ENCODE measurements at regions not wholly inside any gene's neighbourhood (a gene's known extent, or its start where the extent isn't known, plus 50 kb on each side); places are given as distances from the start of the nearest gene placed in this dataset.

DNA sequence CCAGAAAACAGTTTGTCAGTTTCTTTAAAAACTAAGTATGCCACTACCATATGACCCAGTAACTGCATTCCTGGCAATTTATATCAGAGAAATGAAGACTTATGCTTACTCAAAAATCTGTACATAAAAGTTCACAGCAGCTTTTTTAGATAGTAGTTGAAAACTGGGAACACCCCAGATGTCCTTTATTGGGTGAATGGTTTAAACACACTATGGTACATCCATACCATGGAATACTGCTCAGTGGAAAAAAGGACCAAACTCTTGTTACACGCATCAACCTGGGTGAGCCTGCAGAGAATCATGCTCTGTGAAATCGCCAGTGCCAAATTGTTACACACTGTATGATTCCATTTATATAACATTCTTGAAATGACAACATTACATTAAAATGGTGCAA is 127.6 kb upstream of the RET start:
- no peak for DNase-seq (ENCODE audit: low read depth in 4 of 6, low spot score in 6 of 6)
- no peak overlapping the region for H3K27ac ChIP-seq (ENCODE audit: low read depth, low read length)
- H3K27me3 ChIP-seq (ENCODE audit: control insufficient read depth, insufficient read depth, low read length), result peaks cover 18% of the 10 kb centered on the region
- H3K4me3 ChIP-seq (ENCODE audit: low read depth, low read length), result no peak overlapping the region
- no peaks in the 10 kb centered on the region for H3K36me3 ChIP-seq (ENCODE audit: control insufficient read depth, insufficient read depth, low read length)
- H3K4me1 ChIP-seq (ENCODE audit: control insufficient read depth, insufficient read depth, low read length), result peaks cover 17% of the 10 kb centered on the region
- no CpG with 5 or more reads among the region's 2 CpGs for WGBS (ENCODE audit: insufficient coverage)
- no peaks in the 10 kb centered on the region for H3K9me3 ChIP-seq (ENCODE audit: control insufficient read depth, insufficient read depth, low read length)

DNA sequence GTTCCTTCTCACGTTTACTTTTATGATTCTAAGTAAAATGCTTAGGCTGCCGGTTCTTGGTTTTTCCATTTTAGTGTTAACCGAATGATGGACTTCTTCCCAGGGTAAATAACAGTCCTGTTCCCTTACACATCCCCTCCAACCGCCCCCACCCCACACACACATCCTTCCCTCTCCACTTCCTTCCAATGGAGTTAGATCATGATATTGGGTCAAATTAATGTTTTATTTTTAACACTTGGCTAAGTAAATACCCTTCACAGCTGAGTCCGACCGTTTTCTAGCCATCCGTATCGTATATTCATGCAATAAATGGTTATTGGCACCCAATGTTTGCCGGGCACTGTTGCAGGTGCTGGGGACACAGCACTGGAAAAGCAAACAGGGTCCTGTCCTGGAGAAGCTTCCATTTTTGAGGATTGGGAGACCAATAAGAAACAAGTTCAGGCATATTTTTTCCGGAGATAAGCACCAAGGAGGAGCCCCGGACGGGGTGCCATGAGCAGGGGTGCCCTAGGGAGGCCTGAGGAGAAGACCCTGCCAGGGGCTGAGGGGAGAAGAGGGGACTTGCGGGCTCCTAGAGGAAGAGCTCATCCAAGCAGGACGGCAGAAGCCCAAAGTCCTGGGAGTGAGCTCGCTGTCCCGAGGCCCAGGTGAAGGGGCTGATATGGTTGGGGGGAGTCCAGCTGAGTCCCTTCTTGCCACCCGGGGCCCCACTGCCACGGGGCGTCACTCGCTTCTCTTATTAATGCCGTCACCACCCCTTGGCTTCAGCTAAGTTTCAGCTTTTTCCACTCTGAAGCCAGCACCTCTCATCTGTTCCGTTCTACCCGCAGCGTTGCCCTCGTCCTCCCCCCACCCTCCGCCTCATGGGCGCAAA is 126.0 kb upstream of the RET start:
- H3K27me3 ChIP-seq (ENCODE audit: control insufficient read depth, insufficient read depth, low read length), result peaks cover 18% of the 10 kb centered on the region
- no peaks in the 10 kb centered on the region for H3K36me3 ChIP-seq (ENCODE audit: control insufficient read depth, insufficient read depth, low read length)
- WGBS (ENCODE audit: insufficient coverage), result 59% methylated on average over 17 of the region's 27 CpGs
- peaks cover 17% of the 10 kb centered on the region for H3K4me1 ChIP-seq (ENCODE audit: control insufficient read depth, insufficient read depth, low read length)
- no peaks in the 10 kb centered on the region for H3K9me3 ChIP-seq (ENCODE audit: control insufficient read depth, insufficient read depth, low read length)
- no peak overlapping the region for H3K4me3 ChIP-seq (ENCODE audit: low read depth, low read length)
- no peak for DNase-seq (ENCODE audit: low read depth in 4 of 6, low spot score in 6 of 6)
- no peak overlapping the region for H3K27ac ChIP-seq (ENCODE audit: low read depth, low read length)

GRCh38 chr10:42951486-42952251 is 125.2 kb upstream of the RET start:
- no peaks in the 10 kb centered on the region for H3K9me3 ChIP-seq (ENCODE audit: control insufficient read depth, insufficient read depth, low read length)
- DNase-seq (ENCODE audit: low read depth in 4 of 6, low spot score in 6 of 6), result peak in 2 of 6 donors; percentile 26 to 38
- no peak overlapping the region for H3K4me3 ChIP-seq (ENCODE audit: low read depth, low read length)
- WGBS (ENCODE audit: insufficient coverage), result 5% methylated on average over 39 of the region's 39 CpGs
- H3K27ac ChIP-seq (ENCODE audit: low read depth, low read length), result no peak overlapping the region
- peaks cover 17% of the 10 kb centered on the region for H3K4me1 ChIP-seq (ENCODE audit: control insufficient read depth, insufficient read depth, low read length)
- H3K27me3 ChIP-seq (ENCODE audit: control insufficient read depth, insufficient read depth, low read length), result peaks cover 18% of the 10 kb centered on the region
- no peaks in the 10 kb centered on the region for H3K36me3 ChIP-seq (ENCODE audit: control insufficient read depth, insufficient read depth, low read length)

- Histone ChIP-seq H3K4me3 (ENCODE audit: low read depth, low read length) (no peak overlapping the region), H3K9me3 (ENCODE audit: control insufficient read depth, insufficient read depth, low read length) (no peaks in the 10 kb centered on the region), H3K27ac (ENCODE audit: low read depth, low read length) (no peak overlapping the region), H3K27me3 (ENCODE audit: control insufficient read depth, insufficient read depth, low read length) (peaks cover 18% of the 10 kb centered on the region), H3K36me3 (ENCODE audit: control insufficient read depth, insufficient read depth, low read length) (no peaks in the 10 kb centered on the region), H3K4me1 (ENCODE audit: control insufficient read depth, insufficient read depth, low read length) (peaks cover 17% of the 10 kb centered on the region)
- no peak for DNase-seq (ENCODE audit: low read depth in 4 of 6, low spot score in 6 of 6)
- 17% methylated on average over 12 of the region's 14 CpGs for WGBS (ENCODE audit: insufficient coverage)
These were observed 124.5 kb upstream of the RET start for GRCh38 chr10:42952349-42952748.

DNA sequence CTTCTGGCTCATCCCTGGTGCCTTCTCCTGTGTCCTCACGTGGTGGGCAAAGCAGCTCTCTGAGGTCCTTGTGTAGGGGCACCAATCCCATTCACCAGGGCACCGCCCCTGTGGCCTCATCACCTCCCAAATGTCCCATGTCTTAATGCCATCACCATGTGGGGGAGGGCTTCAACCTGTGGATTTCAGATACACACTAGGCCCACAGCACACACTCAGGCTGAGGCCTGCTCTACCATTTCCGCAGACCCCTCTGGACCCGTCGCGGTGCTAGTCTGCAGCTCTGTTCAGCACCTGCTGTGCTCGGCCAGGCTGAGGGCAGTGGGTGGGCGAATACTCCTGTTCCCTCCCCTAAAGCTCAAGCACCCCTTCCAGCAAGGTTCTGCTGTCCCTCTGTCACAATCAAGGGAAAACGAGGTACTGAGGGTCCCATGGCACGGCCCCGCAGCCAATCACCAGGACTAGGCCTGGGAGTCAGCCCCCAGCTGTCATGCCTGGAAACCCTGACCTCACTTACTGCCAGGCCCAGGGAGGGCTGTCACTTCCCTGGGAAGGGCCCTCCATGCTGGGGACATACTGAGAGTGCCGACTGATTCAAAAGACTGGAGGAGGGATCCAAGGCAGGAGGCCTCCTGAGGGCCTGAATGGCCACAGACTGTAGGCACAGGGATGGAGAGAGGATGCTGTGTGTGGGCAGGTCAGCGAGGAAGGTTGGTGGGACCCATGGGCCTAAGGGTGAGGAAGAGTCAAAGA is 123.8 kb upstream of the RET start:
- Histone ChIP-seq H3K27me3 (ENCODE audit: control insufficient read depth, insufficient read depth, low read length) (peaks cover 18% of the 10 kb centered on the region), H3K9me3 (ENCODE audit: control insufficient read depth, insufficient read depth, low read length) (no peaks in the 10 kb centered on the region), H3K4me3 (ENCODE audit: low read depth, low read length) (no peak overlapping the region), H3K27ac (ENCODE audit: low read depth, low read length) (no peak overlapping the region), H3K4me1 (ENCODE audit: control insufficient read depth, insufficient read depth, low read length) (peaks cover 17% of the 10 kb centered on the region), H3K36me3 (ENCODE audit: control insufficient read depth, insufficient read depth, low read length) (no peaks in the 10 kb centered on the region)
- no peak for DNase-seq (ENCODE audit: low read depth in 4 of 6, low spot score in 6 of 6)
- WGBS (ENCODE audit: insufficient coverage), result 77% methylated on average over 12 of the region's 13 CpGs

- H3K36me3 ChIP-seq (ENCODE audit: control insufficient read depth, insufficient read depth, low read length), result no peaks in the 10 kb centered on the region
- WGBS (ENCODE audit: insufficient coverage), result 92% methylated on average over 18 of the region's 20 CpGs
- DNase-seq (ENCODE audit: low read depth in 4 of 6, low spot score in 6 of 6), result no peak
- H3K27me3 ChIP-seq (ENCODE audit: control insufficient read depth, insufficient read depth, low read length), result peaks cover 18% of the 10 kb centered on the region
- peaks cover 17% of the 10 kb centered on the region for H3K4me1 ChIP-seq (ENCODE audit: control insufficient read depth, insufficient read depth, low read length)
- no peak overlapping the region for H3K27ac ChIP-seq (ENCODE audit: low read depth, low read length)
- no peaks in the 10 kb centered on the region for H3K9me3 ChIP-seq (ENCODE audit: control insufficient read depth, insufficient read depth, low read length)
- no peak overlapping the region for H3K4me3 ChIP-seq (ENCODE audit: low read depth, low read length)
These were observed 122.9 kb upstream of the RET start for GRCh38 chr10:42953684-42954674.

- no peak for DNase-seq (ENCODE audit: low read depth in 4 of 6, low spot score in 6 of 6)
- WGBS (ENCODE audit: insufficient coverage), result 85% methylated on average over 4 of the region's 4 CpGs
- H3K4me3 ChIP-seq (ENCODE audit: low read depth, low read length), result no peak overlapping the region
- H3K9me3 ChIP-seq (ENCODE audit: control insufficient read depth, insufficient read depth, low read length), result no peaks in the 10 kb centered on the region
- peaks cover 18% of the 10 kb centered on the region for H3K27me3 ChIP-seq (ENCODE audit: control insufficient read depth, insufficient read depth, low read length)
- H3K36me3 ChIP-seq (ENCODE audit: control insufficient read depth, insufficient read depth, low read length), result no peaks in the 10 kb centered on the region
- peaks cover 17% of the 10 kb centered on the region for H3K4me1 ChIP-seq (ENCODE audit: control insufficient read depth, insufficient read depth, low read length)
- H3K27ac ChIP-seq (ENCODE audit: low read depth, low read length), result no peak overlapping the region
These were observed 121.9 kb upstream of the RET start for GRCh38 chr10:42954766-42955492.

GRCh38 chr10:42955493-42955889 is 121.4 kb upstream of the RET start:
- 86% methylated on average over 3 of the region's 3 CpGs for WGBS (ENCODE audit: insufficient coverage)
- Histone ChIP-seq H3K36me3 (ENCODE audit: control insufficient read depth, insufficient read depth, low read length) (no peaks in the 10 kb centered on the region), H3K27ac (ENCODE audit: low read depth, low read length) (no peak overlapping the region), H3K4me3 (ENCODE audit: low read depth, low read length) (no peak overlapping the region), H3K27me3 (ENCODE audit: control insufficient read depth, insufficient read depth, low read length) (peaks cover 18% of the 10 kb centered on the region), H3K4me1 (ENCODE audit: control insufficient read depth, insufficient read depth, low read length) (peaks cover 17% of the 10 kb centered on the region), H3K9me3 (ENCODE audit: control insufficient read depth, insufficient read depth, low read length) (no peaks in the 10 kb centered on the region)
- DNase-seq (ENCODE audit: low read depth in 4 of 6, low spot score in 6 of 6), result no peak

Data from spinal cord (tissue), 9 donors.